CD1c-positive myeloid dendritic cell (primary cell): ENCODE measurements at regions not wholly inside any gene's neighbourhood (a gene's known extent, or its start where the extent isn't known, plus 50 kb on each side); places are given as distances from the start of the nearest gene placed in this dataset.

Source experiments
- DNase-seq: peaks from one replicate; pipeline ENCODE4 v3.0.0-alpha.2; 2016; ENCODE audit errors: extremely low spot score

DNA sequence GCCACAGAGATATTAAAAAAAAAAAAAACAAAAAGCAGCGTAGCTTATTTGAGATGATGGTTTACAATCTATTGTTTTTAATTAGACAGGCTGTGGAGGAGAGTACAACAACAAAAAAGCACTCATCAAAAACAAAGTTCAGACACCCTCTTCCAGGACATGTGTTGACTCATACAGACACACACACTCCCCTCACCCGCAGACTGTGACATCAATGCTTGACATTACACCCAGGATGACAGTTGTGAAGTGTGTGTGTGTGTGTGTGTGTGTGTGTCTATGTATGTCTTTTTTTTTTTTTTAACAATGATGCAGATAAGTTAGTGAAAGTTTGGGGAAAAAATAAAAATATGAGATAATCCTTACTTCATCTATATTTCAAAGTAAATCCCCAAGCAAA is 303.6 kb downstream of the GPAM start:
- no peak for DNase-seq

DNA sequence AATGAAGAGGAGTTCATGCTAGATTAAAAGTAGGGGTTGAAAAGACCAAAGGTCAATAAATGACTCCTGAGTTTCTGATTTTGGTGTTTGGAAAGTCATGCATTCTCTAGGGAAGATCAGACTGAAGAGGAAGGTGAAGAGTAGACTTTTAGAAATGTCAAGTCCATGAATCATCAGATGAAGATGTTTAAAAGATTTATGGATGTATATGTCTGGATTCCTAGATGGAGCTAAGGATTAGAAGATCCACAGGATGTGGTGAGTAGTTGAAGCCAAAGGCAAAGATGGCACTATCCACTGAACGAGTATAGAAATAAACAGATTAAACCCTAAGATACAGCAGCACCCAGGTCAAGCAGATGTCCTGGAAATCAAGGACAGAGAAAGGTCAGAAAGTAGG is 298.5 kb downstream of the GPAM start:
- DNase-seq, result no peak

DNA sequence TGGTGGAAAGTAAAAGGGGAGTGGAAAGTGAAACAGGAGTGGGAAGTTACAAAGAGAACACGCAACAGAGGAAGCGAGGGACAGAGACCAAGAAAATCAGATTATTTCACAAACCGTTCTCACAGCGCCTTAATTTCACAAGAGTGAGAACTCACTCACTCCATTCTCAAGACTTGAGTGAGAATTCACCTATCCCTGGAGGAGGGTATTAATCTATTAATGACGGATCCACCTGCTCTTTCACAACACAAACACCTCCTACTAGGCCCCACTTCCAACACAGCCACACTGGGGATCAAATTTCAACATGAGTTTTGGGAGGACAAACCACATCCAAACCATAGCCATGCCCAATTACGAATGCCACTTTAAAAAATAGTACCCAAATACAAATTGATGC is 297.6 kb downstream of the GPAM start:
- DNase-seq, result no peak

DNA sequence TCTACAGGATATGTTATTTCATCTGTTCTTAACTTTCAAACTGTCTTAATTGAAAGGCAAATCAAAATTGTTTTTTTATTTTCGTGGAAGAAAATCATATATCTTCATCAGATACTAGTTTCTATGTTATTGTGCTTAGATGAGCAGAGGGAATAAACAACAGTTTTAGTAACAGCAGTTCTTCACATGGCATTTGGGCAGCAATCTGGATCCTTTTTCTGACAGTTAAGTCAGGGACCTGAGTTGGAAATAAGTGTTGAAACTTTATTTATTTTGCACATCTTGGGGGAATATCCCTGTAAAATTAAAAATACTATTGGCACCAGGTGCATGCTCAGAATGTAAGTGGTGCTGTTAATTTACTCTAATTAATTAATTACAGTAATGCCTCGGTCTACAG is 296.3 kb downstream of the GPAM start:
- no peak for DNase-seq

DNA sequence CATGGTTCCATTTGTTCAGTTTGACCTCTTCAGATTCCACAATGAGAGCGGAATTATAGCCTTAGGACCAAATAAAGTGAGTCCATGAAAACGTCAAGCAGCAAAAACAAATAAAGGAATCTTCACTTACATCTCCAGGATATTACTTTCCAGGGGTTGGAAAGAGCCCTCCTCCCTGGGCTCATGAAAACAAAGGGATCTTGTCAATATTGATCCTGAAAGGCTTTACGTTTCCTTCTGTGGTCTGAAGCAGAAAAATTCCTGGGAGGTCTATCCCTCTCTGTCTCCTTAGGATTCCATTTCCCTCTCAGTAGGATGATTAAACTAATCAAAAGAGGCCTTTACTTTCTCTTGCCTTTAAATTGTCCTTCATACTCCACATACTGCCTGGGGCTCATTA is 293.5 kb downstream of the GPAM start:
- no peak for DNase-seq

DNA sequence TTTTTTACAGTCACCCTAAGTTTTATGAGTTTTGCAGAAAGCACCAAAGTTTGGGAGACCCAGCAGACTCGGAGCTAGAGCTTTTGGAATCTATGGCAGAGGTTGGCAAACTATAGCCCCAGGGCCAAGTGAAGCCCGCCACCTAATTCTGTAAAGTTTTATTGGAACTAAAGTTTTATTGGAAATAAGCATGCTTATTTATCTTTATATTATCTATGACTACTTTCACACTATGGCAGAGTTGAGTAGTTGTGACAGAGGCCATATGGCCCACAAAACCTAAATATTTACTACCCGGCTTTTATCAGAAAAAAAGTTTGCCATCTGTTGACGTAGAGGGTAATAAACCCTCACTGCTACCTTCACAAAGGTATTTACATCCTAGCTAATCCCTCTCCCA is 267.6 kb downstream of the GPAM start:
- no peak for DNase-seq

DNA sequence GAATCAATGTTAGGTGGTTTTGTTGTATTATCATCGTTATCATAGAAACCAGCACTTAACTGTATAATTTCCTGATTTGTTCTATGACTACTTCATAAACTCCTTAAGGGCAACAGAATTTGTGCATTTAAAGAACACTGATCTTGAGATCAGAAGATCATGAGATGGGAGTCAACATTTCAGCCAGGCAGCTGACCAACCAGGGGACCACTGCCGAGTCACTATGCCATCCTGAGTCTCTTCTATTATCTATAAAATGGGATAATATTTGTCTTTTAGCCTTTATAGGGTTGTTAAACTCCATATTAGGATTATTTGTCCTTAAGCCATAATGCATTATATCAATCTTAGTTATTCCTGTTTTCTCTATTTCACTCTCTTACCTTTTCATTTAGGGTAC is 261.7 kb downstream of the GPAM start:
- DNase-seq, result no peak

DNA sequence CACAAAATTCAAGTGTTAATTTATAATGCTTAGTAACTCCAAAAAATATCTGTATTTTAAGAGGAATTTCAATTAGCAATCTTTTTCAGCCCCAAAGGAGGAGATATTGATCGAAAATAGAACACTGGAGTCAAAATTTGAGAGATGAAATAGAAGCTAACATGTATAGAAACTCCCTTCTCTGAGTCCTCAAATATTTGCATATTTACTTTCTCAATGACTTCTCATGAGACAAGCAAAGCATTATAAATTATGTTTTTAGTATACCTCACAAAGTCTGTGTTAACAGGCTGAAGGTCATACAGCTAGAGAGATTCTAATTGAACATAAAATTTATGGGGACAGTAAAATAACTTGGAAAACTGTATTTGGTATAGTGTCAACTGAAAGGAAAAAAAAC is 260.5 kb downstream of the GPAM start:
- DNase-seq, result no peak

DNA sequence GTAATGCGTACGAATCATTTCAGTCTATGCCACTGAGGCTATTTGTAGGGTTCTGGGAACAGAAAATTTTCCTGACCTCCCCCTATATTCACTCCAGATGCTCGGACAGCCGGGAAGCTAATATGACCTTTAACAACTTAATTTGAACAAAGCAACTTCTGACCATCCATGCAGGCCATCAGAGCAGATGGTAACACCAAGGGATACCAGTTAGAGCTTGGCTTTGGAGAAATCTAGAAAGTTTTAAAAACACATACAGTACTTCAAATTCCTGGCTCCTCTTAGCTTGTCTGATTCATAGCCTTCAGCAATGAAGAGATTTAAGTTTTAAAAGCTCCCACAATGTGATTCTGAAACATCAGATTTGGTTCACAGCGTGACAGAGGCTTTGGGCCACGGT is 257.3 kb downstream of the GPAM start:
- DNase-seq, result no peak

DNA sequence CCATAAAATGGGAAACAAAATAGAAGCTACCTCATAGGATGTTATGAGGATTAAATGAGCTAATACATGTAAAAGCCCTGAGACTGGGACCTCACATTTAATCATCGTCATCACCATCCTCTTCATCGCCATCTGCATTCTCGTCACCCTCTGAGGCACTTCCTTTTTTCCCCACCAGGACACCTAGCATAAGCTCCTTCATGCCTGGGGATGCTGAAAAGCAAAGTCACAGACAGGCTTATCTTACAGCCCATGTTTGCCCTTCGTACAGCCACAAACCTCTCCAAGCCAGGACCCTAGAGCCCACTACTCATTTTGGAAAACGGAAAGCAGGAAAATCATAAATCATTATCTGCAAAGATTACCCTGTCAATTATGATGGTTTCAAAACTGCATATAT is 249.6 kb downstream of the GPAM start:
- no peak for DNase-seq

DNA sequence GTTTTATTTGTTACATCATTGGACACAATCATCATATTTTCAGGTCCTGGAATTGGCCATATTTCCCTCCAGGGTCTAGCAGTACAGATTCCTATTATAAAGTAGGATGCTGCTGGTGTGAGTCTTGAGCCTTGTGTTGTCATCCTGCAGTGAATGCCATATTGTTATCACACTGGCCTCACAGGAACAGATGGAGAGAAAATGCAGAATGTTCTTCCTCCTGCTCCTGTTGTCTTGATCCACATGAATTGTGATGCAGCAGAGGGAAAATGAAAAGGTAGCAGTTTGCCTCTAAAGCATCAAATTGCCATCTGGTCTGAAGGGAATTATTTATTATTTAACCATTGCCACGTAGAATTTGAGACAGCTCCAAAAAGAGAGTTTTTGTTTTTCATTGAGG is 248.6 kb downstream of the GPAM start:
- no peak for DNase-seq

DNA sequence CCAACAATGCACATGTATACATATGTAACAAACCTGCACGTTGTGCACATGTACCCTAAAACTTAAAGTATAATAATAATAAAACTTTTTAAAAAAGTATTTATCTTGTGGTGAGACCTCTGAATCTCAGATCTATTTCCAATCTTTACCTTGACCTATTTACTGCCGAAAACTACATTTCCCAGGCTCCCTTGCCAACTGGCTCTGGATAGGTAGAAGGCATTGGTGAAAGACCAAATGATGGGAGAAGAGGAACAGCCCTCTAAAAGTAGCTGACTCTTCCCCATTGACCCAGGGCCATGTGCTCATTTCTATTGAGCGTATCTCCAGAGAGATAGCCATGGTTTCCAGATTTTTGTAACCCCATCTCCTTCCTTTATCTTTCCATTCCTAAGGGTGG is 247.4 kb downstream of the GPAM start:
- no peak for DNase-seq

DNA sequence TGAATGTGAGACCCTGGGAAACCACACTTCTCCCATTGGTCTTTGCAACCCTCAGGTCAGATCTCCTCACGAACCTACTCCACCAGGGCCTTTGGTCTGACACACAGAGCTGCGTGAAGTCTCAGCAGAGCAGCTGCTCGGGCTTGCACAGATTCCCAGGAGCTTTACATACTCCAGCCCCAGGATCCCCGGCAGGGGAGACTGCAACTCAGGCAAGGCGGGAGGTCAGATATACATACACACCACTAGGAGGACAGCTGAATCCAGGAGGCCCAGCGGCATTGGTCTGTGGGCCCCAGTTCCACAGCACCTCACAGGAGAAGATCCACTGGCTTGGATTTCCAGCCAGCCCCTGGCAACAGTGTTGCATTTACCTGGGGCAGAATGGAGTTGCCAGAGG is 239.2 kb downstream of the GPAM start:
- no peak for DNase-seq

DNA sequence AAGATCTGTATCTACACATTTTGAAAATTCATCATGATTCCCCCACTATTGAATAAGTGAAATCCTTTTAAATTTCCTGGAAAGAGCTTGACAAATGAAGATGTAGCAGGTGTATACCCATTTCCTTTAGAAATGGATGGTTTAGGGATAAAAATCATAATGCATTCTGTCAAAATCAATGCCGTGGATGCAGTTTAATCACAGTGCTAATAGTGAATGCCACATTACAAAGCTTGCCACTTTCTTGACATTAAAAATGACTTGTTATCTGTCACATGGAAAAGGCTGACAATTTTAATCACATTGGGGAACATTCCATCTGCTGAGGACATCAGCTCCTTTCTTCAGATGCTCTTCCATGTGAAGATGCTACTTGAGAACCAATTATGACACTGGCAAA is 229.6 kb downstream of the GPAM start:
- no peak for DNase-seq

DNA sequence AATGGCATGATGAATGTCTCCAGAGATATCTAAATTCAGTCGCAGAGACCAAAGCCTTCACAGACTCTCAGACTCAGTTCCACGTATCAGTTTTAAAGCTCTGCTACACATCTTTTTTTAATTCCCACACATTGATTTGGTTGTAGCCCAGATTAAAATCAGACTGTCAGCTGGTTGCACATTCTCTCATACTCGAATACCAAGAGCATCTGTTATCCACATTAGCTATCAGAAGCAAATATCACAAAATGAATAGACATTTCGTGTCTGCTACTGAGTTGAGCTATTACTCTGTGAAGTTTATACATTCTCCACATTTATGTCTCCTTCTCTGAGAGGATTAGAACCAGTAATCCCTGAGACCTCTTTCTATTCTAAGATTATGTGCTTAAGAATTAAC is 229.2 kb downstream of the GPAM start:
- DNase-seq, result no peak

DNA sequence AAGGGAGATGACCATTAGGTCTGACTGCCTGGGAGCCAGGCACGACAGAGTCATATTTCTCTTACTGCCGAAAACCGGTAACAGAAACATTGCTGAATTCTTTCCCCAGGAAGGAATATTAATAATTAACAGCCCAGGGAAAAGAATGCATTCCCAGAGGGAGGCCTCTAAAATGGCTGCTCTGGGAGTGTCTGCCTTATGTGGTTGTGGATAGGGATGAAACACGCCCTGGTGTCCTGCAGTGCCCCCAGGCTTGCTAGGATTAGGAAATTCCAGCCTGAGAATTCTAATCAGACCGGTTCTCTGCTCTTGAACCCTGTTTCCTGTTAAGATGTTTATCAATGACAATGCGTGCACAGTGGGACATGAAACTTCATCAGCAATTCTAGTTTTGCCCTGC is 226.7 kb downstream of the GPAM start:
- no peak for DNase-seq

DNA sequence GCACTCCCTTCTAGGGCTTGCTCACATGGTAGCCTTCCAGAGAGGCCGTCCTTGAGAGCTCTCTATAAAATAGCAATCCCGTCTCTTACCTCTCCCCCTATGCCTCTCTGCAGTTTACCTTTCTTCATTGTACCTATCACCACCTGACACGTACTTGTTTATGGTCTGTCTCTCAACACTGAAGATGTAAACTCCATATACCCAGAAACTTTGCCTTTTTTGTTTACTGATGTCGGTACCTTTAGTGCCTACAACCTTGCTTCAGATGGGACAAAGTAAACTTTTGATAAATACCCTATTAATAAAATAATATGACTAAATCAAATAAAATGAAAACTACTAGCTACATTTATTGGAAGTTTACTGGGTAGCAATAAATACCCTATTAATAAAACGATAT is 220.6 kb downstream of the GPAM start:
- no peak for DNase-seq

DNA sequence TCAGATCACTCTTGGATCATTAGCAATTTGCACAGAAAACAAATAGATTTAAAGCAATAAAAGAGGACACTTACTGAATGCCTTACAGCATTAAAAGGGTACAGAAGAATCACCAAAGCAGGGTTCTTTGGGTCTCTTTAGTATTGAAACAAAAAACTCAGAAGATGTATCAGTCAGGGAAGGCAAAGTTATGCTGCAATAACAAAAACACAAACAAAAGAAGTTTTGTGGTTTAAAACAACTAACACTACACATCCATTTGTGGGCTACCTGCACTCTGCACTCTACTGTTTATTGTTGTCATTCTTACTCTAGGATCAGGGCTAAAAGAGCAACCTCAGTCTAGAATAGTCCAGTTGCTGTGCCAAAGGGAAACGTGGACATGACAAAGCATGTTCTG is 216.4 kb downstream of the GPAM start:
- no peak for DNase-seq

DNA sequence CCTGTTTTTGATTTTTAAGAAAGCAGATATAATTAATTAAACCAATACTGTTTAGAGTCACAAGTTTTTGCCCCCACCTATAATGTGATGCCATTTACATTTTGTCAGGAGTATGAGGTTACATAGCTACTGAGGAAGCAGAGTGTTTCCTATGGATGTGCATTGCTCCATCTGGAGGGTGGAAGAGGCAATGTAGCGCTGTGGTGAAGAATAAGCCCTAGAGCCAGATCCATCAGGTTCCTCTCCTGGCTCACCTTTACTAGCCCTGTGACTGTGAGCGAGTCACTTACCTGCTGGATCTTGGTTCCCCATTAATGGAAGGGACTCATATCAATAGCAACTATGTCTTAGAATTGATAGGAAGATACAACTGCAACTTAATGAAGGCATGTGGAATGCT is 216.0 kb downstream of the GPAM start:
- no peak for DNase-seq

DNA sequence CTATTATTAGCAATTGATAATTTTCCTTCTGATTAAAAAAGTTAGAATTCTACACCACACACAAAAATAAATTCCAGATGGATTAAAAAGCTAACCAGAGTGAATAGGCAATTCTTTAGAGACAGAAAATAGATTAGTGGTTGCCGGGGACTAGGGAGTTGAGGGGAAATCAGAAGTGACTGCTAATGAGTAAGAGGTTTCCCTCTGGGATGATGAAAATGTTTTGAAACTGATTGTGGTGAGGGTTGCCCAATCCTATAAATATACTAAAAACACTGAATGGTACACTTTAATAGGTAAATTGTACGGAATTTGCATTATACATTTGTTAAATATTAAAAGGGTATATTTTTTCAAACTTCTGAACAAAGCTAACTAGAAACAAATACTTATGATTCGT is 214.9 kb downstream of the GPAM start:
- no peak for DNase-seq

DNA sequence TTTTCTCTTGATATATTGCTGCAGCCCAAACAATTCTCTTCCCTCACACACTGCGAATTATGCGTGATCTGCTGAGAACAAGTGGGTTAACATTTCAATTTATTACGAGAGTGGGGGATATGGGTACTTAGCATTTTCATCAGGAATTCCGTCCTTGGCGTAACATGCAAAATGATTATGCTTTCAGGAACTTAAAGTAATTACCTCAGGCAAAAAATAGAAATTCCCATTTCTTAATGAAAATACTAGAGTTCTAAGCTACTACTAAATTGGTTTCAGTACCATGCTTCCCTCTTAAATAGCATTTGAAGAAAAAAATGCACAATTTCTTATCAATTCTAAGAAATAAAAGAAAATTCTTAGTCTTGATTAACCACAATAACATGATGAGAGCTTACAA is 213.5 kb downstream of the GPAM start:
- no peak for DNase-seq

DNA sequence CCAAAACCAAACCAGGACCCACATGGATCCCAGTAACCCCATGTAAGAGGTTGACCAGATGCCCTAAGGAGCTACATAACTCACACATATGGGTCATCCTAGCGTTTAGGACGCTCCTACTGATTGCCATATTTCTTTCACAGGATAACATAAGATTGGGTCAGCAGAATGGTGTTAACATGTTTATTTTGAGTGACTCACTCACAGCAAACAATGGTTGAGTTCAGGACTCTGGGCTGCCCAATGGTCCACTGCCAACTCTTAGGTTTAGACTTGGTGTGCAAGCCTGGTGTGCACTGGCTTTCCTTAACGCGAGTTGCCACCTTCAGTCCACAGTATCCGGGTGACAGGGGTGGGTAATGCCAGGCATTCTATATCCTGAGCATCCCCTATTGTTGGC is 211.5 kb downstream of the GPAM start:
- DNase-seq, result no peak

DNA sequence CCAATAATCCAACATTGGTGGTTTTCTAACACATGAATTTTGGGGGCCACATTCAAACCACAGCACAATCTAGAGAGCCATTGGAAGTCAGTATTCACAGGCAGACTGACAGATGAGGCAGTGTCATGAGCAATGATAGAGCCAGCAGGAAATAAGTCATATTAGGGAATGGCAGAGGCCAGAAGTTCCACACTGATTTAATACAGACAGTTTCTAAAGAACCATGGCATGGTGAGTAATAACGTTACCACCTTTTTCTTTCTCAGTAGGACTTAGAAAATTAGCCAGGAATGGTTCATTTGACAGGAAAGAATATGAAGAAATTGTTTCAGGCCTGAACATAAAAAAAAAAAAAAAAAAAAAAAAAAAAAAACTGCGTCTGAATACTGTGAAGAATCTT is 210.3 kb downstream of the GPAM start:
- DNase-seq, result no peak

DNA sequence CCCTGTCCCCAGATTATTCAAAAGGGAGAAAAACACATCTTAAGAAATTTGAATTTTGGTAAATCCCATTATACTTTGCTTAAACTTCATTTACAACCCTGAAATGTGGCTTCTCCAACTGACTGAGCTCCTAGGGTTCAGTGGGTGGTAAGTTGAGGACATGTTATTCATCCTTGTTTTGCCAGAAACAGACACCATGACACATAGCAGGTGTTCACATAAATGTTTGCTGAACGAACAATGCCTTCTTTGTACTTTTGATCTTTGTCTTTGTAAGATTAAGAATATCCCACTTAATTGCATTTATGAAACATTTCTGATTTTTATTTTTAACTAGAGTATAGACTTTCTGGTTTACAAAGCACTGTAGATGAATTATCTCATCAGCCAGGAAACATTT is 209.7 kb downstream of the GPAM start:
- DNase-seq, result no peak

DNA sequence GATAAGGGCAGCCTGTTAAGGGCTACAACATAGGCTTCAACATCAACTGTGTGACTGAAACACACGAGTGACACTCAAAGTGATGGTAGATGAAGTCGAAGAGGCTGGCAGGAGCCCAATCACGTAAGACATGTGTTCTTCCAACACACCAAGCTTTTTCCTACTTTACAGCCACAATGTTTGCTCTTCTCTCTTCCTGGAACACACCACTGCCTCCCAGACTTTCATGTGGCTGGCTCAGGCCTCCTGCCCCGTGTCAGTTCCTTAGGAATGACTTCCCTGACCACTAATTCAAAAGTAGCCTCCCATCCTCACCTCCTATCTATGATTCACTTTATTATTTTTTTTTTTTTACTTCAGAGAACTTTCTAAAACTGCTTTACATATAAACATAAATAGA is 209.2 kb downstream of the GPAM start:
- DNase-seq, result no peak
